ENCODE measurements at regions not wholly inside any gene's neighbourhood (a gene's known extent, or its start where the extent isn't known, plus 50 kb on each side); places are given as distances from the start of the nearest gene placed in this dataset.

GRCh38 chr1:244937099-244937498 lies 72.8 kb upstream of the HNRNPU start:
- DNase-seq, result no peak

DNA sequence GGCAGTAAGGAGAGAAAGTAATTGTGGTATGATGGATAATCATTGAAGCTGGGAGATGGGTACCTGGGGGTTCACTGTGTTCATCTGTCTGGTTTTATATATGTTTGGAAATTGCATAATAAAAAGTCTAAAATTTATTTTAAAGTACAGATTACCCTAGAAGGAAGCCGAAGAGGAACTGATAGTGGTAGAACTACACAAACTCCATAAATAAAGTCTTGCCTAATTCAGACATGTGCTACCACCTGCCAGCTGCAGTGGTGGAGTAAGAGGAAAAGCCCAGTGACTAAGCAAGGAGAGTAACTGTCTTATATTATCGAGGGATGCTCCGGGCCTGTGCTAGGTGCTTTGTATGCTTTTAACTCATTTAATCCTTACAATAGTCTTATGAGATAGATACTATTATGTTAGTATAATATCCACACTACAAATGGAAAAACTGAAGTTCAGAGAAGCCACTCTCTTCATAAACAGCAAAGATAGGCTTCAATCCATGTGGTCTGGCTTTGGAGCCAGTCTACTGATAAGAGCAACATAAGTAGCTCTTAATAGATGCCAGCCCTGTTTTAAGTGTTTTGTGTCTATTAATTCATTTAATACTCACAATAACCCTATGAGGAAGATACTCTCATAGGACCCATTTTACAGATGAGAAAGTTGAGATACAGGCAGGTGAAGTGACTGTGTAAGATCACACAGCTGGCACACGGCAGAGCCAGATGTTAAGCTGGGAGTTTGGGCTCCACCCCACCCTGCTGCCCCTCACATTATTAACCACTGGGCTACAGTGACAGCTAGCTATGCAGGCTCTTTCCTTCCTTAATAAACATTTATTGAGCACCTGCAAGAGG lies 56.8 kb upstream of the HNRNPU start:
- no peak for DNase-seq

GRCh38 chr1:244919320-244920282 lies 55.3 kb upstream of the HNRNPU start:
- DNase-seq, result no peak

DNA sequence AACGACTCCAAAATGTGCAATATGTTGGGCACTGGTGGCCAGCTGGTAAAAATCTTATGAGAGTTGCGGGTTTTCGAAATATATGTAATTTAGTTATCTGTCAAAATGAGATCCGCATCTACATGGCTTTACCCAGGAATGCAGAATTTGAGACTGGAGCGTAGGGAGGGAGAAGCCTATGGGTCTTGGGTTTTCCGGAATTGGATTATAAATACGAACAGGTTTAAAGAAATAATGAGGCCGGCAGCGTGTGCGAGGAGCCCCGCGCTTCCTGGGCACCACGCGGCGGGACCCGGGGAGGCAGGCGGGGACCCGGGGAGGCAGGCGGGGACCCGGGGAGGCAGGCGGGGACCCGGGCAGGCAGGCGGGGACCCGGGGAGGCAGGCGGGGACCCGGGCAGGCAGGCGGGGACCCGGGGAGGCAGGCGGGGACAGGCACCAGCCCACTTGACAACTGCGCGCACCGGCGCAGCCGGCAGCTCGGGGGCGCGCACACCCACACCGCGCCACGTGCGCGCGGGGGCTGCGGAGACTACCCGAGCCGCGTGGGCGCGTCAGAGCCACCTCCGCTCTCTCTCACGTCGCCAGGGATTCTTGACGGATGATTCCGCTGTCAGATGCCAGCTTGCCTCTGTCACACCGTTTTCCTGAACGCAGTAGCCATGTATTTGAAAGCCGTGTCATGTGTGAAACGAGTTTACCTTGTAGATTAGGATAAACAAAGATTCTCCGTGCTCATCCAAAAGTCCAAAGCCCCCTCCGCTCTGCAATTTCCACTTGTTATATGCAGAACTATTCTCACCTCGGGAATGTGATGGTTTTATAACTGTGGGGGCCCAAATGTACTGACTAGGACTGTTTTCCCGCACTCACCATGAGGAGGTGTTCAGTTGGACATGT lies 54.3 kb upstream of the HNRNPU start:
- DNase-seq, result peak; percentile 70

DNA sequence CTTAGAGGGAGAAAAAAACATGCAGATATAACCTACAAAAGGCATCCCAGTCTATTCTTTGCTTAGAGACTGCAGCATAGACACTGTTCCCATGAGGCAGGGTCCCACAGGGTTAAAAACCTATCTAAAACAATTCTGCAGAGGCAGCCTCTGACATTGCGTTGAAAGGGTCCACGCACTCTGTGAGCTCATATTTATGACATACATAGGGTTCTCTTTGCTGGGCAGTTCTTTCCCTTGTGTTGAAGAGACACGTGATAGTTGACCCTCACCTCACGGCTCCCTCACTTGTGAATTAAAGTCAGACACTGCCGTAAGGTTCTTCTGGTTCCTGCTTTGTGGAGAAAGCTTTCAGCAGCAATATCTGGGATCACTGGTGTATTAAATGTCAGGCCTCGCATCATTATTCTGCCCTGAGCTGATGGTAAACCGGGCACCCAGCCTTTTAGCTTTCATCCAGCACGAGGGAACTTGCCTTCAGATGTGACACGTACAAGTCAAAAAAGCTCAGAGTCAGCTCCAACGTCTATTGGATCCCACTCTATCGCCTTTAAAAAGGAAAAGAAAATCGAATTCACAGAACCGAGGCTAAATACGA lies 52.8 kb upstream of the HNRNPU start:
- no peak for DNase-seq

- no peak for DNase-seq
Measured at GRCh38 chr1:244915736-244916135, 51.4 kb upstream of the HNRNPU start.

- no peak for DNase-seq
Measured at GRCh38 chr1:244914761-244915160, 50.4 kb upstream of the HNRNPU start.
